HK-2 (cell line): ENCODE measurements at regions not wholly inside any gene's neighbourhood (a gene's known extent, or its start where the extent isn't known, plus 50 kb on each side); places are given as distances from the start of the nearest gene placed in this dataset.

Experiments
- DNase-seq: peaks from one replicate; pipeline ENCODE4 v3.0.0-alpha.2; 2018; ENCODE audit not compliant: unreplicated experiment

GRCh38 chr4:162640152-162640551 lies 476.4 kb upstream of the FSTL5 start:
- no peak for DNase-seq

- DNase-seq: no peak
These were observed 470.6 kb upstream of the FSTL5 start for GRCh38 chr4:162634390-162634789.

- no peak for DNase-seq
These were observed 458.9 kb upstream of the FSTL5 start for GRCh38 chr4:162622664-162623063.

GRCh38 chr4:162610116-162610515 lies 446.3 kb upstream of the FSTL5 start:
- no peak for DNase-seq

- no peak for DNase-seq
These were observed 422.5 kb upstream of the FSTL5 start for GRCh38 chr4:162586266-162586665.

GRCh38 chr4:162582180-162582579 lies 418.4 kb upstream of the FSTL5 start:
- DNase-seq: no peak

GRCh38 chr4:162565730-162566129 lies 401.9 kb upstream of the FSTL5 start:
- DNase-seq: no peak

- no peak for DNase-seq
These were observed 396.3 kb upstream of the FSTL5 start for GRCh38 chr4:162560073-162560472.

GRCh38 chr4:162557516-162558106 lies 393.8 kb upstream of the FSTL5 start:
- DNase-seq: no peak

GRCh38 chr4:162535121-162535520 lies 371.3 kb upstream of the FSTL5 start:
- DNase-seq: no peak

- DNase-seq: no peak
These were observed 359.4 kb upstream of the FSTL5 start for GRCh38 chr4:162523171-162523570.

- no peak for DNase-seq
These were observed 358.9 kb upstream of the FSTL5 start for GRCh38 chr4:162522724-162523123.

- no peak for DNase-seq
These were observed 347.1 kb upstream of the FSTL5 start for GRCh38 chr4:162510937-162511336.

- no peak for DNase-seq
These were observed 346.3 kb upstream of the FSTL5 start for GRCh38 chr4:162510115-162510514.

- no peak for DNase-seq
These were observed 345.5 kb upstream of the FSTL5 start for GRCh38 chr4:162509333-162509732.

GRCh38 chr4:162506253-162506652 lies 342.5 kb upstream of the FSTL5 start:
- no peak for DNase-seq

- DNase-seq: no peak
These were observed 340.1 kb upstream of the FSTL5 start for GRCh38 chr4:162503868-162504267.

GRCh38 chr4:162502109-162502508 lies 338.3 kb upstream of the FSTL5 start:
- no peak for DNase-seq

GRCh38 chr4:162499478-162499877 lies 335.7 kb upstream of the FSTL5 start:
- no peak for DNase-seq

- DNase-seq: no peak
These were observed 334.4 kb upstream of the FSTL5 start for GRCh38 chr4:162498168-162498567.

GRCh38 chr4:162497564-162498167 lies 333.9 kb upstream of the FSTL5 start:
- DNase-seq: no peak

- no peak for DNase-seq
These were observed 331.1 kb upstream of the FSTL5 start for GRCh38 chr4:162494935-162495334.

GRCh38 chr4:162485486-162485885 lies 321.7 kb upstream of the FSTL5 start:
- DNase-seq: no peak

- DNase-seq: no peak
These were observed 311.4 kb upstream of the FSTL5 start for GRCh38 chr4:162475246-162475645.
